ENCODE measurements at regions not wholly inside any gene's neighbourhood (a gene's known extent, or its start where the extent isn't known, plus 50 kb on each side); places are given as distances from the start of the nearest gene placed in this dataset.
A peak's percentile ranks its signal among the peaks of the same experiment; 100 is the strongest.

DNA sequence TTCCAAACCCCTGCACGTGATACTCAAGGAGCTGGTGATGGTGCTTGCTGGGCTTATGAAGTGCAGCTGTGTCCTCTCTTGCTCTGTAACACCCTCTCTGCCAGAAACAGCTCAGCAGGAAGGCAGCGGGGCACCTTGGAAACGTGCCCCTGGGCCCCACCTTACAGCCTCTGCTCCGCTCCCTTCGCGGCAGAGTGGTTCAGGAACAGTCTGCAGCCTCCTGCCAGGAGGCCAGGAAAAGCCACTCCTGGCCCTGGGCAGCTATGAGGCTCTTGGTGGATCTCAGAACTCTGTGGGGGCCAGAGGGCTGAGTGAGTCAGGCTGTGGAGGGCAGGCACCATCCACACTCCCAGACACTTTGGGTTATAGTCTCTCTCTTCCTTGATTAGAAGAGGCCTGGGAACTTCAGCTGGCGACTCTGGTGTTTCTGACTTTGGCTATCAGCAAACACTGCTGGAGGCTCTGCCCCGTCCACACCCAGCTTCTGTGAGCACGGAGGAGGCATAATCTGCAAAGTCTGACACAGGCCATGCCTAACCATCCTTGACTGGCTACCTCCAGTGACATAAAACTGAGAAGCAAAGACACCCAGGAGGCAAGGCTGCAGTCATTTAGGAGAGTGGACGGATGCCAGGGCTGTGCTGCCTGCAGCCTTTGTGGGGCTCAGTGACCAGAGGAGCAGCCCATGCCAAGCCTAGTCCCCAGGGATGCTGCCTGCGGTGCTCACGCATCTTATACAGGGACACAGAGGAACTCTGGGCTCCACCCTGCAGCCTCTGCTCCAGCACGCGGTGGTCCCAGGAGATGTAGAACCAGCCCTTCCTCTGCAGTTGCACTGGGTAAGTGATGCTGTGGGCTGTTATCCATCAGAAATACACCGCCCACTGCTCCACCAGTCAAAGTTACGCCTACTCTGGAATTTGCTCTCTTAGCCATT, 65.3 kb downstream of the METRNL start:
- peak in 1 of 2 donors; percentile 79 for DNase-seq
- Histone ChIP-seq H3K9me3 (no peaks in the 10 kb centered on the region), H3K4me3 (no peak overlapping the region), H3K27me3 (no peaks in the 10 kb centered on the region), H3K36me3 (no peaks in the 10 kb centered on the region), H3K27ac (peak overlapping the region; percentile 32 to 48), H3K4me1 (peaks cover 0 to 17% (median 13%) of the 10 kb centered on the region in 4 donors)
- TF ChIP-seq, protein P1, sequence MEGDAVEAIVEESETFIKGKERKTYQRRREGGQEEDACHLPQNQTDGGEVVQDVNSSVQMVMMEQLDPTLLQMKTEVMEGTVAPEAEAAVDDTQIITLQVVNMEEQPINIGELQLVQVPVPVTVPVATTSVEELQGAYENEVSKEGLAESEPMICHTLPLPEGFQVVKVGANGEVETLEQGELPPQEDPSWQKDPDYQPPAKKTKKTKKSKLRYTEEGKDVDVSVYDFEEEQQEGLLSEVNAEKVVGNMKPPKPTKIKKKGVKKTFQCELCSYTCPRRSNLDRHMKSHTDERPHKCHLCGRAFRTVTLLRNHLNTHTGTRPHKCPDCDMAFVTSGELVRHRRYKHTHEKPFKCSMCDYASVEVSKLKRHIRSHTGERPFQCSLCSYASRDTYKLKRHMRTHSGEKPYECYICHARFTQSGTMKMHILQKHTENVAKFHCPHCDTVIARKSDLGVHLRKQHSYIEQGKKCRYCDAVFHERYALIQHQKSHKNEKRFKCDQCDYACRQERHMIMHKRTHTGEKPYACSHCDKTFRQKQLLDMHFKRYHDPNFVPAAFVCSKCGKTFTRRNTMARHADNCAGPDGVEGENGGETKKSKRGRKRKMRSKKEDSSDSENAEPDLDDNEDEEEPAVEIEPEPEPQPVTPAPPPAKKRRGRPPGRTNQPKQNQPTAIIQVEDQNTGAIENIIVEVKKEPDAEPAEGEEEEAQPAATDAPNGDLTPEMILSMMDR (IDR thresholded peaks at IDR 0.05), result no peak
- intact Hi-C loops (cut with DNase I; ENCODE audit: low total_unique reads), result no loop called here

- DNase-seq, result peak in 1 of 2 donors; percentile 54
- TF ChIP-seq, protein P1 (IDR thresholded peaks at IDR 0.05), result no peak
- H3K27ac ChIP-seq, result no peak overlapping the region
These were observed 65.9 kb downstream of the METRNL start for GRCh38 chr17:83145358-83145738.

GRCh38 chr17:83145831-83146230, 66.4 kb downstream of the METRNL start:
- Histone ChIP-seq H3K9me3 (no peaks in the 10 kb centered on the region), H3K27ac (no peak overlapping the region)
- intact Hi-C loops (cut with DNase I; ENCODE audit: low total_unique reads), result no loop called here

More at GRCh38 chr17:83145358-83145738, 65.9 kb downstream of the METRNL start:
- no peaks in the 10 kb centered on the region for H3K36me3 ChIP-seq
- H3K4me1 ChIP-seq, result peaks cover 0 to 17% (median 13%) of the 10 kb centered on the region in 4 donors
- H3K4me3 ChIP-seq, result no peak overlapping the region
- no peaks in the 10 kb centered on the region for H3K27me3 ChIP-seq
- intact Hi-C loops (cut with DNase I; ENCODE audit: low total_unique reads), result no loop called here
- no peaks in the 10 kb centered on the region for H3K9me3 ChIP-seq

GRCh38 chr17:83146347-83146746, 66.9 kb downstream of the METRNL start:
- Histone ChIP-seq H3K4me1 (peaks cover 0 to 17% (median 13%) of the 10 kb centered on the region in 4 donors), H3K36me3 (no peaks in the 10 kb centered on the region), H3K9me3 (no peaks in the 10 kb centered on the region), H3K27me3 (no peaks in the 10 kb centered on the region), H3K4me3 (no peak overlapping the region), H3K27ac (no peak overlapping the region)
- no peak for DNase-seq
- TF ChIP-seq, protein P1 (IDR thresholded peaks at IDR 0.05), result no peak
- intact Hi-C loops (cut with DNase I; ENCODE audit: low total_unique reads), result no loop called here

More at GRCh38 chr17:83145831-83146230, 66.4 kb downstream of the METRNL start:
- DNase-seq, result peak in 1 of 2 donors; percentile 60
- H3K36me3 ChIP-seq, result no peaks in the 10 kb centered on the region
- peaks cover 0 to 17% (median 13%) of the 10 kb centered on the region in 4 donors for H3K4me1 ChIP-seq
- H3K27me3 ChIP-seq, result no peaks in the 10 kb centered on the region
- no peak overlapping the region for H3K4me3 ChIP-seq
- TF ChIP-seq, protein P1 (IDR thresholded peaks at IDR 0.05), result no peak

GRCh38 chr17:83147280-83147679, 67.9 kb downstream of the METRNL start:
- TF ChIP-seq, protein P1 (IDR thresholded peaks at IDR 0.05), result no peak
- intact Hi-C loops (cut with DNase I; ENCODE audit: low total_unique reads), result no loop called here

More at GRCh38 chr17:83147280-83147679, 67.9 kb downstream of the METRNL start:
- H3K27me3 ChIP-seq, result no peaks in the 10 kb centered on the region
- H3K9me3 ChIP-seq, result no peaks in the 10 kb centered on the region
- H3K36me3 ChIP-seq, result no peaks in the 10 kb centered on the region
- H3K4me3 ChIP-seq, result no peak overlapping the region
- no peak for DNase-seq
- H3K27ac ChIP-seq, result no peak overlapping the region
- peaks cover 0 to 26% (median 13%) of the 10 kb centered on the region in 4 donors for H3K4me1 ChIP-seq
